Right ventricle myocardium superior (tissue), 1 donor: ENCODE measurements at regions not wholly inside any gene's neighbourhood (a gene's known extent, or its start where the extent isn't known, plus 50 kb on each side); places are given as distances from the start of the nearest gene placed in this dataset.
A peak's percentile ranks its signal among the peaks of the same experiment; 100 is the strongest.
"Not testable (repeated sequence)": the region's sequence is repeated elsewhere in the genome, so short reads cannot be mapped to it uniquely, and the experiment has no call there.

ENCODE experiments used
- ATAC-seq: fragments of 200-7000 bp; cut with Tn5 transposase; one replicate; pipeline ENCODE4 v1.9.1; 2020; ENCODE audit warnings: mild to moderate bottlenecking; ENCODE audit not compliant: poor library complexity
- DNase-seq: peaks from one replicate; pipeline ENCODE4 v3.0.0-alpha.2; 2020
- intact Hi-C: fragments of 100-400 bp; cut with DNase I; formaldehyde crosslinking; loops from one replicate; pipeline ENCODE4 v1.11.2; 2022
- donor health status: DM: no; HTN: yes; CAD: no; lungs with severe emphysema.

DNA sequence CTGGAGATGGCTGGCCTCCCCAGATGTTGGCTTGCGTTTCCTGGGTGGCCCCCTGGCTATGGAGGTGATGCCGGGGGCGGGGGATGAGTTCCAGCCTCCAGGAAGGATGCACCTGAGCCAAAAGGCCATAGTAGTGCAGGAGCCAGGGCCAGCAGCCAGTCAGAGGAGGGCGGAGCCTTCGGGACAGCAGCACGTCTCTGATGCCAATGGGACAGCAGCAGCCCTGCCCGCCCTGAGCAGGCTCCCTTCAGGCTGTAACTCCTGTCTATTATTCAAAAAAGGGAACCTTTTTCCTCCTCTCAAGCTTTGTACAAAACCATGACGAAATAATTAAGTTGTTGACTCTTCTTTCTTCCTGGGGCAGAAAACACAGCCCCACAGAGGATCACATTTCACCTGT is 189.7 kb downstream of the BCL2L11 start:
- intact Hi-C loops = not testable (repeated sequence)

DNA sequence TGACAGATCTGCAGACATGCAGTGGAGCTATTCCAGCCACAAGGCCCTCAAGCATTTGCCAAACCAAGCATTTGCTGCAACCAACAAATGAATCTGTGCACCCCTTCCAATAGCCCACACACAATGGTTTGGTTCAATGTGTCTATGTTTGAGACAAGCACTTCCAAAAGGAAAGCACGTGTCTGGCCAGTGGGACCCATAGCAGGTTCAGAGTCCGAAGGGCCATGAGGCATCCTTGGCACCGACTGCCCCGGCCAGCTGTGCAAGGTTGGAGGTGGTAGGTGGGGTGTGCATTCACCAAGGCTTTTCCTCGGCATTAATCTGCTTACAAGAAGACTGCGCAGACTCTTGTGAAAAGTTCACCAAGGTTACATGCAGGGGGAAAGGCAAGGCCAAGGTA is 190.9 kb downstream of the BCL2L11 start:
- DNase-seq, ATAC-seq, intact Hi-C loops: not testable (repeated sequence)

More for the DNA sequence above, 189.7 kb downstream of the BCL2L11 start:
- not testable (repeated sequence) for DNase-seq
- peak; percentile 51 for ATAC-seq

DNA sequence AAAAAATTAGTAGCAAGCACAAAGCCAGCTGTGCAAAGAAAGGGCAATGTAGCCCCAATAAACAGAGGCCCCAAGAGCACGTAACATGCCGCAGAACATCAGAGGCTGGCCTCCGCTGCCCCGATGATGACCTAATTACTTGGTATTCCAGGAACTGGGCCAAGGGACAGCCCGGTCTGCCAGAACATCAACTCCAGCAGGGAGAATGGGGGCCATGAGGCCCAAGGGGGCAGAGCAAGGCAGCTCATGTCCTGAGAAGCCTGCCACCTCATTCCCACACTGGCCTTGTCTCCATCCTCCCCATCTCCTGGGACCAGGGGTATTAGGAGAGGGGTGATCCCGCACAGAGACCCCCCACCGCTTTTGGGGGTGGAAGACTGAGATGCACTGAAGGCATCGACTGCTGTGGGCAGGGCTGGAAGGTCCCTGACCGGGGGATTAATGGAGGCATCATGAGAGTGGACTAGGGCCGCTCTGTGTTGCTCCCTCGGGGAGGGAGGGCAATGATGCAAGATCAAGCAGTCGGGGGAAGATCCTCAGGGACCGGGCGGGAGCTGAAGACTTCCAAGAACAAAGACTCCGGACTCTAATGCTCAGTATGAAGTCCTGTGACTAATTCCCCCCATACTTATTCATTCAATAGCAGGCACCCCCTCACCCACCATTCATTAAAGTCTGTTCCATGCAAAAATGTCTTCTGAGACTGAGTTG is 192.3 kb downstream of the BCL2L11 start:
- ATAC-seq = peak; percentile 89
- DNase-seq = peak; percentile 73
- intact Hi-C loops = not testable (repeated sequence)

DNA sequence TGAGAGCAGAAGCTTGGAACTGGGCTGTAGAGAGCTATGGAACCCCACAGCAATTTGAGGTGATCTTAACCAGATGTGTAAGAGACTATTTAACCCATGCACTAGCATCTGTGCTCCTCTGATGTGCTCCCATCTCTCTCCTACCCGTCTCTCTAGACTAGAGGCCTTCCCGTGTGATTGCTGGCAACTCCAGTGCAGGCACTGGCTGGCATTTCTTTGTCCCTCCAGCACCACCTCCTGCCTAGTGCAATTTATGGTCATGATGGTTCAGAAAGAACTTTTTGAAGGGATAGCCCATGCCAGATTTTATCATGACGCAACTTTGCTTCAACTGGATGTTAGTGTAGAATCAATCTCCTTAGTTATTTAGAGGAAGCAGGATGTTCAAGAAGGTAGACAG is 193.0 kb downstream of the BCL2L11 start:
- intact Hi-C loops = not testable (repeated sequence)
- DNase-seq (peak; percentile 40), ATAC-seq (peak; percentile 69)

DNA sequence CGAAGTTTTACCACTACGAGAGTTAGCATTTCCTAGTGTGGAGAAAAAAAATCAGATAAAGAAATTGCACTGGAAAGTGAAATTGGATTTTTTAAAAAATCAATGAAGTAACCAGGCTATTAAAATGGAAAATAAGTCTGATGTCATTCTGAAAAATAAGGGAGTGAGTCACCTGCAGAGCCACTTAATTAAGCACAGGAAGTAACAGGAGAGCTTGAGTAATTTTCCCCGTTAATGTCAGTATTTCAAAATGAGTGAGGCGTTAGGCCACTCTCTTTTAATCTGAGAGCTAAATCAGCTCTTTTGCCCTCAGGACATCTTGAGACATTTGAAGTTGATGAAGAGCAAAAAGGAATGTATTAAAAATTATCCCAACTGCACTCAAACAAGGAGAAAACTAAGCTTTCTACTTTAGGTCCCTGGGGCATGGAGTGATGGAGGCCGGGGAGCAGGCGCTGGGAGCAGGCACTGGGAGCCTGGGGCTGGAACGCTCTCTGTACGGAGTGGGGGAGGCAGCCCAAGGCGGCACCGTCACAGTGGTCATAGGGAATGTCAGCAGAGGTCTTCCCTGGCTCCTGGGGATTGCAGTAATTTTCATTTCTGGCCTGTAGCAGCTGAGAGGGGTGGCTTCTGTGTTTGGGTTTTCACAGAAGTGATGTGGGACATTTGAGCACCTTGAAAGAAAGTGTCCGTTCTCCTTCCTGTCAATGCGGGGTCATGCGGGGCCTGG is 194.6 kb downstream of the BCL2L11 start:
- intact Hi-C loops, ATAC-seq, DNase-seq: not testable (repeated sequence)

DNA sequence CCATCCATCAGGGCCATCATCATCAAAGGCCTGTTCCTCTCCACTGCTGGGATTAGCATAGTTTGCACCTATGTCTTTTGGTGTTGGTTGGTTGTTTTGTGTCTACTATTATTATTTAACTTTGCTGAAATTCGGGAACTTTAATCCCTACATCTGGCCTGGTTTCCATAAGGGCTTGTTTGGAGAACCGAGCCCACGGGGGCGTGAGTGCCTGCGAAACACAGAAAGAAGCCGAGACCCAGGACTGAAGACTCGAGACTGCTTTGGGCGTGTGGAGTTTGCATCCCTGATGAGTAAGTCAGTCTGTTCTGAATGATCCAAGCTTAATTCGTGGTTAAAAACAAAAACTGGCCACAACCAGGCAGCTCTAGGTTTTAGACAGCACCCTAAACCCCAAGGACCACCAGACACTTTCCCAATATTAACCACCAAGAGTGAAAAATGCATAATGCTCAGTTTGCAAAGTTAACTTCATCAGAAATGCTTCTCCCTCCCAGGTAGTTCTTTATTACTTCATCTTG is 195.6 kb downstream of the BCL2L11 start:
- ATAC-seq, intact Hi-C loops, DNase-seq: not testable (repeated sequence)

DNA sequence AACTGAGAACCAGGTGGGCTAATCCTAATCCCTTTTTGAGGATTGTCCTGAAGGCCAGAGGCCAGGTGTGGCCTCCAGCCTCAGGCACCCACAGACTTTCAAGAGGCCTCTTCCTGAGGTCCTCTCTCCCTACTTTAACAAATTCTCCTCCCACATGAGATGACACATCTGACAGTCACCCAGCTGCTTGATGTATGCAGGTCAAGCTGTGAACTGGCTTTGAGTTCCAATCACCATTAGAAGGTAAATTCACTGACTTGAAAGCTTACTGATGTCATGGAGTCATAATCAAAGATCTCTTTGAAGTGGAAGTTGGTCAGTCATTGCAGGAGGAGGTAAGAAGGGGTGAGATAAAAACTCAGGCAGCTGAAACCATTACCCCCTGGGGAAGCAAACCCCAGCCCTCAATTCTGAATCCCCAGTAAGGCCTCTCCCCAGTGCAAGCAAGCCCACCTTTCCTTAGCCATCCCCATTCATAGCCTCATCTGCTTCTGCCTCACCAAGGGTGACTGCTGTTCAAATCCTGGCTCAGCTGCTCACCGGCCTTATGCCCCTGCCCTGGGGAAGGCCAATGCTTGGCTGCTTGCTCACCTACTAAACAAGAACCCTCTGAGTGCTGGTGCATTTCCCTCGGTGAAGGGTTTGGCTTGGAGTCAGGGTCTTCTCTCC is 196.3 kb downstream of the BCL2L11 start:
- intact Hi-C loops, ATAC-seq, DNase-seq: not testable (repeated sequence)

DNA sequence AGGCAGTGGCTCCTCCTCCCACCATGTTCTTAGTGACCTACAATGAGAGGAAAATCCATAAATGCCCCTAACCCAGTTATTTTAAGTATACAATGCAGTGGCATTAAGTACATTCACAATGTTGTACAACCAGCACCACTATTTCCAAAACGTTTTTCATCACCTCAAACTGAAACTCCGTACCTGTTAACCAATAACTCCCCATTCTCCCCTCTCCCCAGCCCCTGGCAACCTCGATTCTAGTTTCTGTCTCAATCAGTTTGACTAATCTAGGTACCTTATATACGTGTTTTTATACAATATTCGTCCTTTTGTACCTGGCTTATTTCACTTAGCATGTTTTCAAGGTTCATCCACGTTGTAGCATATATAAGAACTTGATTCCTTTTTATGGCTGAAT is 198.8 kb downstream of the BCL2L11 start:
- ATAC-seq, intact Hi-C loops, DNase-seq: not testable (repeated sequence)

DNA sequence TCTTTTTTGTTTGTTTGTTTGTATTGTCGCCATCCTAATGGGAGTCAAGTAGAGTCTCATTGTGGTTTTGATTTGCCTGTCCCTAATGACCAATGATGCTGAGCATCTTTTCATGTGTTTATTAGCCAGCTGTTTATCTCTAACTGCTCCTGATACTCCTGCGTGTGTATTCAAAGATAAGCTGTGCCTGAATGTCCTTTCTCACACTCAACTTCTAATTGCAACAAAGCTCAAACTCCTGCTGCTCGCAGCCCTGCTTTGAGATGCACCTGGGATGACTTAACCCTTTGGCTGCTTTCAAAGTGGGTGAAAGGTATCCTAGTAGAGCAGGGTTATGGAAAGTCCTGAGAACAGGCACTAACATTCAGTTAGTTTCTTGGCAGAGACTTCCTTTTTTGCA is 199.6 kb downstream of the BCL2L11 start:
- ATAC-seq, intact Hi-C loops, DNase-seq: not testable (repeated sequence)

DNA sequence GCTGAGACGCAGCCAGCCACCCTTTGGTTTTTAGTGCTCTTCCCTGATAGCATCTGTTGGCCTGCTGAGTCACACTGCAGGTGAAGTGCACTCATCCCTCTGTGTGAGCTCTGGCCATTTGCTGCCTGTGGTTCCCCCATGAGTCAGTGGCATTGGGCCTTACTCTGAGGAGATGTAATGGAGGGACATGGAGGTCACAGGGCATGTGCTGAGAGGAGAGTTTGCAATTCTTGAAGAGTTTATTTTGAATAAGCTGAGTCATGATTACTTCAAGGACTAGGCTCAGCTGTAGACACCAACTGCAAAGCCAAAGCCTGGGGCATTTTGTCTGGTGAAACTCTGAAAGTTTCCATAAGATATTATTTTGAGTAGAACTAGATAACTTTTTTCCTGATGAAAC is 200.3 kb downstream of the BCL2L11 start:
- intact Hi-C loops, DNase-seq, ATAC-seq: not testable (repeated sequence)

DNA sequence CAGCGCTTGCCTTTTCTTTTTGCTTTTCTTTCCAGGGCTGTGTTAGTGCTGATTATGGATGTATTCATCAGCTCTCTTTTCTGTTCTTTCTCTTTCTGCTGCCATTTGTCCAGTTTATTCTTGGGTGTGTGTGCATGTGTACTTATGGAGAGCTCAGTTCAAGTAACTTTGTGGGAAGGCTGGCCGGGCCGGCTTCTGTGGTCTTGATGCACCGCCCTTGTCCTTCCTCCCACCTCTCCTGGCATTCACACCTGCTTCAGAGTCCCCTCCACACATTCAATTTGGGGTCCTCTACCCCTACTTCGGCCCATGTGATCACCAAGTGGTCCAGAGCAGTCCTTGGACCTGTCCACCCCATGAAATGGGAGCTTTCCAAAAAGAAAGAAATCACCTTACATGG is 202.7 kb downstream of the BCL2L11 start:
- intact Hi-C loops, DNase-seq, ATAC-seq: not testable (repeated sequence)

DNA sequence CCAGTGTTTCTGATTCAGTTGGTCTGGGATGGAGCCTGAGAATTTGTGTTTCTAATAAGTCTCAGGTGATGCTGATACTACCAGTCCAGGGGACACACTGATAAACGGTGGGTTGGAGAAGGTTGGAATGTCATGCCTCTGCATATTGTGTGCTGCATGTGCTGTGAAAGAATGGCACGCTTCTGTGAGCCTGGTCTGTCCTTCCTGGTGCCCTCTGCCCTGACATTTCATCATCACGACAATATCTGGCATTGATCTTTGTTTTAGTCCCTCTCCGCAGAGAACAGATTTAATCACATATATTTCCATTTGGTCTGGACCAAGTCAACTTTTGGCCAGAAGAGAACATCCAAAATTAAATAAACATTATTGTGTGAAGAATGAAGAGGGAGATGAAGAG is 207.0 kb downstream of the BCL2L11 start:
- ATAC-seq, DNase-seq, intact Hi-C loops: not testable (repeated sequence)

DNA sequence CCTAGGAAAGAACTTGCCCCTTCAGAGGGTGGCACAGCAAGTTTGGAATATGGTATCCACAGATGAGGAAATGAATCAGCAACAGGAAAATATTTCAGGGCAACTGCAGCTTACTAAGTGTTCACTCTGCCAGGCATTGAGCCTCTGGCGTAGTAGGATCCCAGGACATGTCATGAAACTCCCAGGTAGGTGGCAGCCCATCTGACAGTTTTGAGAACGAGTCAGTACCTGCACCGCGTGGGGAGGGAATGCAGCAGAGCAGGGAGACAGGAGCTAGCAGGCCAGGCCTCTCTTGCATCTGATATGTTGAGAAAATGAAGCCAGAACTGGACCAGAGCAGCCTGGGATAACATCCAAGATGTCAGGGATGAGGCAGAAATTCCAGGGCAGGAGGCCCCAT is 208.6 kb downstream of the BCL2L11 start:
- not testable (repeated sequence) for ATAC-seq, DNase-seq

DNA sequence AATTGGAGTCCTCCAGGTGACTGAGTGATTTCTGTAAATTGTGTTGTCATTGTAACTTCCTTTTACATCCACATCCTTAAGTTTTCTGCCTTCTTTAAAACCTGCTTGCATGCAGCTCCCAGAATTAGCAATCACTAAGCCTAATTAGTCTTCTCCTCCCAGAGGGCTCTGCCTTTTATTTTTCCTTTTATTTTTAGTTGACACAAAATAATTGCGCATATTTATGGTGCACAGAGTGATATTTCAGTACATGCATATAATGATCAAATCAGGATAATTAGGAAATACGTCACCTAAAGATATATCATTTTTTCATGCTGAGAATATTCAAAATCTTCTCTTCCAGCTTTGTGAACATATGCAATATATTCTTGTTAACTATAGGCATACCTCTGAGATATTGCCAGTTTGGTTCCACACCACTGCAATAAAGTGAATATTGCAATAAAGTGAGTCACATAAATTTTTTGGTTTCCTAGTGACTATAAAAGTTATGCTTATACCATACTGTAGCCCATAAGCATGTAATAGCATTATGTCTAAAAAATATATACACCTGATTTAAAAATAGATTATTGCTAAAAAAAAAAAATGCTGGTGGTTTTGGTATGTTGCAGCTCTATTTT is 210.5 kb downstream of the BCL2L11 start:
- DNase-seq, ATAC-seq, intact Hi-C loops: not testable (repeated sequence)

More for the DNA sequence above, 208.6 kb downstream of the BCL2L11 start:
- intact Hi-C loops = not testable (repeated sequence)

DNA sequence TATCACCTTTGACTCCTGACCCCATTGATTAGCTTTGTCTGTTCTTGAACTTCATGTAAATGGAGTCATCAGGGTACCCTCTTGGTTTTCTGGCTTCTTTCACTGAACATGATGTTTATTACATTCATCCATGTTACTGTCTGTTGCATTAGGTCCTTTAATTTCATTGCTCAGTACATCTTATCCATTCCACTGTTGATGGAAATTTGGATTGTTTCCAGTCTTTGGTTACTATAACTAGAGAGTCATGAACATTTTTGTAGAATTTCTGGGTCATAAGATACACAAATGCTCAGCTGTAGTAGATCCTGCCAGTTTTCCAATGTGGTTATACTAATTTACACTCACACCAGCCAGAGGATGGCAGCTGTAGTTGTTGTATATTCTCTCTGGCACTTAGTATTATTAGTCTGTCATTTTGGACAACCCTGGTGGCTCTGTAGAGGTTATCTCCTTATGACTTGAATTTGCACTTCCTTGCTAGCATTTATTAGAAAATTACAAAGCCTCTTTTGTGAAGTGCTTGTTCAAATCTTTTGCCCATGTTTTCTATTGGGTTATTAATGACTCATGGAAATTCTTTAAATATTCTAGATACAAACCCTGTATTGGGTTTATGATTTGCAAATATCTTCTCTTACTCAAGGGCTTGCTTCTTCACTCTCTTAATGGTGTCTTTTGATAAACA is 214.7 kb downstream of the BCL2L11 start:
- DNase-seq, intact Hi-C loops, ATAC-seq: not testable (repeated sequence)

DNA sequence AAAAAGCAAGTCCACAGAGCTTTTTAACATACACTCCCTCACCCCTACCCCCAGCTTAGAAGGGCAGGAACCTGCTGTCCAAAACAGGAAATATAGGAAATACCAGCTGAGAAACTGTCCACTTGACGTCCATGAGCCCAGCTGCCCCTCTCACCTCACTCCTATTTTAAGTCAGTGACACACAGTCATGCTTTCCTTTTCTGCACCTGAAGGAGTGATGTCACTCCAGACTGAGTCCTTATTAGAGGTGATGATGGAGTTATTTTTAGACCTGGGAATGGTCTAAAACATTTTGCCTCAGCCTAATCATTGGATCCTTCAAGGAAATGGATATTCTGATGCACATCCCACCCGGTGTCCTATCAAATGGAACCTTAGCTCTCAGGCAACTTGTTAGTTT is 217.8 kb downstream of the BCL2L11 start:
- intact Hi-C loops, DNase-seq, ATAC-seq: not testable (repeated sequence)

DNA sequence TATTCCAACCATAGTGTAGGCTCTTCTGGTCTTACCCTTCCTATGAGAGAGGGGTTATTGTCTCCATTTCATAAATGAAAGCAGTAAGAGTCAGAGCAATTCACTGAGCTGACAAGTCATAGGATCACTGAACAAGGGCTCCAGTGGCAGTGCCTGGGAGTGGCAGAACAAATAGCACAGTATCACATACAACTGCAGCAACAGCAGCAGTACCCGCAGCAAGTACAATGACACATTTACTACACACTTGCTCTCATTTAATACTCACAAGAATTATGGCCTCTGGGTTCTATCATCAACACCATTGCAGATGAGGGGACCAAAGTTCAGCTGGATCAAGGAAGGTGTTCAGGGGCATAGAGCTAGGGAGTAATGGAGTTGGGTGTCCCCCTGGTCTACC is 218.8 kb downstream of the BCL2L11 start:
- intact Hi-C loops, DNase-seq, ATAC-seq: not testable (repeated sequence)

DNA sequence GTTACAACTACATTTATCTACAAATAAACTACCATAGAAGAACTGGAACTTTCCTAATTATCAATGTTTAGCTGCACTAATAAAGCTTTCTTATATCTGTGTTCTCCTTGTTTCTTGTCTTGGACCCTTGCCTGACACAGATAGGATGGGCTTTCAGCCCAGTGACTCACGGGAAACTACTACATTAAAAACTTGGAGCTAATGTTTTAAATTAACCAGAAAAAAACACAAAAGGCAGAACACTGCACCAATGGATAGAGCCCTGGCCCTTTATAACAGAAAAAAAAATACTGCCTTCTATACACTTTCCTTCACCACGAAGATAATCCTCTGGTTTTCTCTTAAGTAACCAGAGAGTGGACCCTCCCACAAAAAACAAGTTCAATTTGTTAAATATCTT is 223.9 kb downstream of the BCL2L11 start:
- ATAC-seq, DNase-seq, intact Hi-C loops: not testable (repeated sequence)
